Neuron (in vitro differentiated cells): ENCODE measurements at regions not wholly inside any gene's neighbourhood (a gene's known extent, or its start where the extent isn't known, plus 50 kb on each side); places are given as distances from the start of the nearest gene placed in this dataset.

Experiments used
- H2AFZ ChIP-seq: one replicate; pipeline ENCODE4 v1.6.1; 2013; ENCODE audit warnings: low read depth, mild to moderate bottlenecking, inconsistent platforms, low read length, moderate library complexity
- H3K27me3 ChIP-seq: one replicate; pipeline ENCODE4 v1.6.1; 2013; ENCODE audit warnings: low read length; ENCODE audit not compliant: insufficient read depth
- H3K36me3 ChIP-seq: one replicate; pipeline ENCODE4 v1.6.1; 2013; ENCODE audit warnings: low read length; ENCODE audit not compliant: insufficient read depth
- H3K4me1 ChIP-seq: one replicate; pipeline ENCODE4 v1.6.1; 2013; ENCODE audit warnings: low read length; ENCODE audit not compliant: insufficient read depth
- H3K4me3 ChIP-seq: 2 replicates; pipeline ENCODE4 v1.5.1; 2013; ENCODE audit warnings: mild to moderate bottlenecking, low read length, moderate library complexity
- H3K9me3 ChIP-seq: one replicate; pipeline ENCODE4 v1.6.1; 2013; ENCODE audit warnings: low read length

- Histone ChIP-seq H3K4me3 (no peak overlapping the region), H3K36me3 (no peaks in the 10 kb centered on the region), H2AFZ (no peak overlapping the region)
Measured at GRCh38 chr16:18062713-18063112, 273.8 kb downstream of the NPIPA8 start.

GRCh38 chr16:18060351-18060750 is 276.2 kb downstream of the NPIPA8 start:
- Histone ChIP-seq H3K27me3 (no peaks in the 10 kb centered on the region), H3K4me3 (no peak overlapping the region), H3K9me3 (no peaks in the 10 kb centered on the region), H3K36me3 (no peaks in the 10 kb centered on the region), H2AFZ (no peak overlapping the region), H3K4me1 (no peaks in the 10 kb centered on the region)

More at GRCh38 chr16:18062713-18063112, 273.8 kb downstream of the NPIPA8 start:
- no peaks in the 10 kb centered on the region for H3K27me3 ChIP-seq
- H3K9me3 ChIP-seq: no peaks in the 10 kb centered on the region
- no peaks in the 10 kb centered on the region for H3K4me1 ChIP-seq

- H2AFZ ChIP-seq: no peak overlapping the region
- H3K27me3 ChIP-seq: no peaks in the 10 kb centered on the region
- H3K4me1 ChIP-seq: no peaks in the 10 kb centered on the region
- H3K4me3 ChIP-seq: no peak overlapping the region
- H3K36me3 ChIP-seq: no peaks in the 10 kb centered on the region
- no peaks in the 10 kb centered on the region for H3K9me3 ChIP-seq
Measured at GRCh38 chr16:18059577-18059976, 277.0 kb downstream of the NPIPA8 start.

GRCh38 chr16:18059089-18059488 is 277.4 kb downstream of the NPIPA8 start:
- Histone ChIP-seq H3K9me3 (no peaks in the 10 kb centered on the region), H3K4me3 (no peak overlapping the region), H3K36me3 (no peaks in the 10 kb centered on the region), H3K27me3 (no peaks in the 10 kb centered on the region), H2AFZ (no peak overlapping the region), H3K4me1 (no peaks in the 10 kb centered on the region)

- Histone ChIP-seq H3K36me3 (no peaks in the 10 kb centered on the region), H3K9me3 (no peaks in the 10 kb centered on the region), H2AFZ (no peak overlapping the region), H3K4me1 (no peaks in the 10 kb centered on the region), H3K4me3 (no peak overlapping the region), H3K27me3 (peaks cover 4% of the 10 kb centered on the region)
Measured at GRCh38 chr16:18055411-18055916, 281.1 kb downstream of the NPIPA8 start.

- H3K27me3 ChIP-seq: peaks cover 4% of the 10 kb centered on the region
- H3K9me3 ChIP-seq: no peaks in the 10 kb centered on the region
- H3K4me3 ChIP-seq: no peak overlapping the region
- H3K4me1 ChIP-seq: no peaks in the 10 kb centered on the region
- no peaks in the 10 kb centered on the region for H3K36me3 ChIP-seq
- no peak overlapping the region for H2AFZ ChIP-seq
Measured at GRCh38 chr16:18050777-18051176, 285.8 kb downstream of the NPIPA8 start.

- peaks cover 4% of the 10 kb centered on the region for H3K27me3 ChIP-seq
- H3K4me3 ChIP-seq: no peak overlapping the region
- H3K36me3 ChIP-seq: no peaks in the 10 kb centered on the region
Measured at GRCh38 chr16:18050234-18050633, 286.3 kb downstream of the NPIPA8 start.

GRCh38 chr16:18049547-18050133 is 286.9 kb downstream of the NPIPA8 start:
- Histone ChIP-seq H3K4me1 (no peaks in the 10 kb centered on the region), H2AFZ (no peak overlapping the region), H3K36me3 (no peaks in the 10 kb centered on the region), H3K9me3 (no peaks in the 10 kb centered on the region), H3K4me3 (no peak overlapping the region), H3K27me3 (peaks cover 4% of the 10 kb centered on the region)

More at GRCh38 chr16:18050234-18050633, 286.3 kb downstream of the NPIPA8 start:
- no peaks in the 10 kb centered on the region for H3K9me3 ChIP-seq
- no peak overlapping the region for H2AFZ ChIP-seq
- no peaks in the 10 kb centered on the region for H3K4me1 ChIP-seq

GRCh38 chr16:18048853-18049546 is 287.5 kb downstream of the NPIPA8 start:
- no peak overlapping the region for H2AFZ ChIP-seq
- H3K9me3 ChIP-seq: no peaks in the 10 kb centered on the region
- no peak overlapping the region for H3K4me3 ChIP-seq
- no peaks in the 10 kb centered on the region for H3K4me1 ChIP-seq
- H3K27me3 ChIP-seq: peaks cover 4% of the 10 kb centered on the region
- no peaks in the 10 kb centered on the region for H3K36me3 ChIP-seq

GRCh38 chr16:18047761-18048160 is 288.8 kb downstream of the NPIPA8 start:
- no peak overlapping the region for H2AFZ ChIP-seq
- no peak overlapping the region for H3K4me3 ChIP-seq
- H3K27me3 ChIP-seq: peaks cover 4% of the 10 kb centered on the region
- H3K9me3 ChIP-seq: no peaks in the 10 kb centered on the region
- no peaks in the 10 kb centered on the region for H3K36me3 ChIP-seq
- no peaks in the 10 kb centered on the region for H3K4me1 ChIP-seq

GRCh38 chr16:18045356-18045755 is 291.2 kb downstream of the NPIPA8 start:
- Histone ChIP-seq H2AFZ (no peak overlapping the region), H3K27me3 (no peaks in the 10 kb centered on the region), H3K4me1 (no peaks in the 10 kb centered on the region), H3K9me3 (no peaks in the 10 kb centered on the region), H3K4me3 (no peak overlapping the region), H3K36me3 (no peaks in the 10 kb centered on the region)

- Histone ChIP-seq H3K36me3 (no peaks in the 10 kb centered on the region), H3K4me1 (no peaks in the 10 kb centered on the region), H3K9me3 (no peaks in the 10 kb centered on the region), H3K4me3 (no peak overlapping the region), H2AFZ (no peak overlapping the region), H3K27me3 (no peaks in the 10 kb centered on the region)
Measured at GRCh38 chr16:18041864-18042834, 294.4 kb downstream of the NPIPA8 start.

- Histone ChIP-seq H2AFZ (no peak overlapping the region), H3K36me3 (no peaks in the 10 kb centered on the region), H3K9me3 (no peaks in the 10 kb centered on the region), H3K4me3 (no peak overlapping the region), H3K4me1 (no peaks in the 10 kb centered on the region), H3K27me3 (no peaks in the 10 kb centered on the region)
Measured at GRCh38 chr16:18039931-18040330, 296.6 kb downstream of the NPIPA8 start.
